HepG2 (cell line): ENCODE measurements at regions not wholly inside any gene's neighbourhood (a gene's known extent, or its start where the extent isn't known, plus 50 kb on each side); places are given as distances from the start of the nearest gene placed in this dataset.

Experiments
- ATAC-seq: fragments of 200-7000 bp; cut with Tn5 transposase; 3 replicates; pipeline ENCODE4 v1.9.1; 2020; ENCODE audit warnings: mild to moderate bottlenecking, moderate library complexity
- BruUV-seq: library from RNA; stranded (reverse); fragments of 400-500 nt; replicated peaks from 2 replicates; lab custom pipeline; 2021; lab: Mats Ljungman, UMichigan
- CTCF ChIA-PET: fragments of 300-600 bp; formaldehyde crosslinking; extraction: SDS; loops from one replicate; lab custom pipeline; 2021; ENCODE audit warnings: low total read pairs, inconsistent platforms, low intra/inter-chr PET ratio; lab: Yijun Ruan, JAX
- POLR2A ChIA-PET: fragments of 350-600 bp; sonication (Branson Sonifier 250); formaldehyde crosslinking; loops from one replicate; lab custom pipeline; 2020; ENCODE audit warnings: antibody characterized with exemption, inconsistent platforms; lab: Yijun Ruan, JAX
- DNase-seq: peaks from one replicate; pipeline ENCODE4 v3.0.0-alpha.2; 2015; ENCODE audit warnings: low spot score
- FAIRE-seq: peaks from 3 replicates; lab custom pipeline; 2011; peaks lifted over from hg19 to GRCh38; lab: Jason Lieb, UNC
- H2AFZ ChIP-seq: one replicate; pipeline ENCODE4 v1.6.1; 2011; ENCODE audit warnings: low read length, inconsistent platforms
- H3K27ac ChIP-seq: fragments of 300-600 bp; 3 replicates; pipeline ENCODE4 v1.8.0; 2011; ENCODE audit warnings: mixed run types, mild to moderate bottlenecking, mixed read lengths, low read length, inconsistent platforms; ENCODE audit not compliant: insufficient read depth; ENCODE audit errors: extremely low read length
- H3K27me3 ChIP-seq, 2 experiments: fragments of 200-600 bp in 1 of 2; 2 replicates in 1 of 2; 3 replicates in 1 of 2; pipeline versions ENCODE4 v1.6.0 to v1.8.0; 2011; ENCODE audit warnings: low read length in 2 of 2, mild to moderate bottlenecking in 2 of 2, moderate library complexity in 2 of 2, inconsistent platforms in 1 of 2; ENCODE audit not compliant: insufficient read depth in 2 of 2, control insufficient read depth in 1 of 2
- H3K36me3 ChIP-seq, 2 experiments: fragments of 200-600 bp in 1 of 2; replicated peaks in 1 of 2; 2 replicates in 1 of 2; 3 replicates in 1 of 2; pipeline versions ENCODE4 v1.5.1 to v1.8.0; 2011; ENCODE audit warnings: low read length in 2 of 2, inconsistent platforms in 1 of 2; ENCODE audit not compliant: insufficient read depth in 2 of 2, control insufficient read depth in 1 of 2
- H3K4me1 ChIP-seq: 2 replicates; pipeline ENCODE4 v1.5.1; 2012; ENCODE audit warnings: low read length, inconsistent platforms; ENCODE audit not compliant: insufficient read depth
- H3K4me2 ChIP-seq: 2 replicates; pipeline ENCODE4 v1.6.0; 2011; ENCODE audit warnings: low read depth, low read length, inconsistent platforms
- H3K4me3 ChIP-seq, 3 experiments: fragments of 200-600 bp in 1 of 3; sonication (generic), shearing (Covaris generic) in 1 of 3; replicated peaks in 1 of 3; 2 replicates each; pipeline ENCODE4 v1.5.1; 2011 to 2016; ENCODE audit warnings: low read length in 3 of 3, inconsistent platforms in 2 of 3, low read depth in 2 of 3, mild to moderate bottlenecking in 2 of 3, control low read depth in 1 of 3, mixed read lengths in 1 of 3; ENCODE audit not compliant: insufficient read depth in 1 of 3
- H3K79me2 ChIP-seq: one replicate; pipeline ENCODE4 v1.6.1; 2011; ENCODE audit warnings: low read length, inconsistent platforms; ENCODE audit not compliant: insufficient read depth
- H3K9ac ChIP-seq: 2 replicates; pipeline ENCODE4 v1.6.0; 2011; ENCODE audit warnings: mild to moderate bottlenecking, low read depth, low read length, inconsistent platforms; ENCODE audit not compliant: insufficient read depth
- H3K9me3 ChIP-seq: 2 replicates; pipeline ENCODE4 v1.5.1; 2012; ENCODE audit warnings: mild to moderate bottlenecking, low read length
- H4K20me1 ChIP-seq: 2 replicates; pipeline ENCODE4 v1.6.0; 2011; ENCODE audit warnings: inconsistent platforms, mild to moderate bottlenecking, low read length, moderate library complexity; ENCODE audit not compliant: insufficient read depth
- ARNT2 ChIP-seq: sonication (generic); formaldehyde crosslinking; IDR thresholded peaks from 2 replicates; pipeline ENCODE4 v1.8.0; 2022; ENCODE audit warnings: mild to moderate bottlenecking, low read depth, missing genetic modification reagents, moderate library complexity
- ATF7 ChIP-seq, 2 experiments: fragments of 450-650 bp in 1 of 2; sonication (generic) in 1 of 2; formaldehyde crosslinking in 1 of 2; IDR thresholded peaks; 2 replicates each; pipeline versions ENCODE4 v1.4.0 to v1.6.1; 2016 to 2020; ENCODE audit warnings: antibody characterized with exemption in 1 of 2, mild to moderate bottlenecking in 1 of 2, missing genetic modification reagents in 1 of 2
- DR1 ChIP-seq: sonication (generic); formaldehyde crosslinking; IDR thresholded peaks from 2 replicates; pipeline ENCODE4 v1.8.0; 2021; ENCODE audit warnings: mild to moderate bottlenecking, missing genetic modification reagents, inconsistent platforms
- HCFC1 ChIP-seq: fragments of 150-350 bp; IDR thresholded peaks from 2 replicates; pipeline ENCODE4 v1.6.1; 2014; ENCODE audit warnings: low read depth, low read length
- NBN ChIP-seq: fragments of 450-650 bp; conservative IDR thresholded peaks from 2 replicates; pipeline ENCODE4 v1.6.1; 2017
- NCOA1 ChIP-seq: sonication (generic); formaldehyde crosslinking; IDR thresholded peaks from 2 replicates; pipeline ENCODE4 v1.9.0; 2021; ENCODE audit warnings: missing genetic modification reagents
- NFKB2 ChIP-seq: sonication (generic); formaldehyde crosslinking; IDR thresholded peaks from 2 replicates; pipeline ENCODE4 v1.4.0; 2020; ENCODE audit warnings: missing genetic modification reagents, borderline replicate concordance
- ONECUT2 ChIP-seq: sonication (generic); formaldehyde crosslinking; IDR thresholded peaks from 2 replicates; pipeline ENCODE4 v1.4.0; 2020; ENCODE audit warnings: missing genetic modification reagents
- REPIN1 ChIP-seq: sonication (generic); formaldehyde crosslinking; IDR thresholded peaks from 2 replicates; pipeline ENCODE4 v1.8.0; 2022; ENCODE audit warnings: missing genetic modification reagents, low read depth, mild to moderate bottlenecking, borderline replicate concordance
- TMF1 ChIP-seq: sonication (generic); formaldehyde crosslinking; IDR thresholded peaks from 2 replicates; pipeline ENCODE4 v1.8.1; 2022; ENCODE audit warnings: low read depth, missing genetic modification reagents
- TOPORS ChIP-seq: sonication (generic); formaldehyde crosslinking; IDR thresholded peaks from 2 replicates; pipeline ENCODE4 v1.8.0; 2023; ENCODE audit warnings: mild to moderate bottlenecking, missing genetic modification reagents
- TP53 ChIP-seq: sonication (generic); formaldehyde crosslinking; conservative IDR thresholded peaks from 2 replicates; pipeline ENCODE4 v1.4.0; 2020; ENCODE audit warnings: missing genetic modification reagents
- ZNF142 ChIP-seq: sonication (generic); formaldehyde crosslinking; IDR thresholded peaks from 2 replicates; pipeline ENCODE4 v1.4.0; 2020; ENCODE audit warnings: missing genetic modification reagents
- ZNF263 ChIP-seq: sonication (generic); formaldehyde crosslinking; IDR thresholded peaks from 2 replicates; pipeline ENCODE4 v1.4.0; 2020; ENCODE audit warnings: missing genetic modification reagents
- ZNF550 ChIP-seq: sonication (generic); formaldehyde crosslinking; IDR thresholded peaks from 2 replicates; pipeline ENCODE4 v1.4.0; 2020; ENCODE audit warnings: mild to moderate bottlenecking, missing genetic modification reagents, borderline replicate concordance
- ZNF737 ChIP-seq: sonication (generic); formaldehyde crosslinking; IDR thresholded peaks from 2 replicates; pipeline ENCODE4 v1.5.0; 2020; ENCODE audit warnings: missing genetic modification reagents, mild to moderate bottlenecking, borderline replicate concordance
- WGBS: methylation state at CpG from one replicate; pipeline ENCODE4 v1.1.6; 2017; ENCODE audit warnings: low lambda C conversion rate; 5-methylcytosine and 5-hydroxymethylcytosine counted together
- in situ Hi-C: cut with HindIII; loops from 2 replicates; pipeline ENCODE4 v1.10.0; 2017; ENCODE audit warnings: low pct_unique_long_range_greater_than_20kb; ENCODE audit not compliant: extremely low pct_ligation_motif_present
- intact Hi-C: fragments of 100-400 bp; cut with micrococcal nuclease; formaldehyde crosslinking; loops from one replicate; pipeline ENCODE4 v1.10.0; 2022; ENCODE audit not compliant: unreplicated experiment
- TF ChIP-seq, protein P1 (sequence below): sonication (generic); formaldehyde crosslinking; IDR thresholded peaks from 2 replicates; pipeline ENCODE4 v1.5.1; 2020; ENCODE audit warnings: mild to moderate bottlenecking, missing genetic modification reagents

DNA sequence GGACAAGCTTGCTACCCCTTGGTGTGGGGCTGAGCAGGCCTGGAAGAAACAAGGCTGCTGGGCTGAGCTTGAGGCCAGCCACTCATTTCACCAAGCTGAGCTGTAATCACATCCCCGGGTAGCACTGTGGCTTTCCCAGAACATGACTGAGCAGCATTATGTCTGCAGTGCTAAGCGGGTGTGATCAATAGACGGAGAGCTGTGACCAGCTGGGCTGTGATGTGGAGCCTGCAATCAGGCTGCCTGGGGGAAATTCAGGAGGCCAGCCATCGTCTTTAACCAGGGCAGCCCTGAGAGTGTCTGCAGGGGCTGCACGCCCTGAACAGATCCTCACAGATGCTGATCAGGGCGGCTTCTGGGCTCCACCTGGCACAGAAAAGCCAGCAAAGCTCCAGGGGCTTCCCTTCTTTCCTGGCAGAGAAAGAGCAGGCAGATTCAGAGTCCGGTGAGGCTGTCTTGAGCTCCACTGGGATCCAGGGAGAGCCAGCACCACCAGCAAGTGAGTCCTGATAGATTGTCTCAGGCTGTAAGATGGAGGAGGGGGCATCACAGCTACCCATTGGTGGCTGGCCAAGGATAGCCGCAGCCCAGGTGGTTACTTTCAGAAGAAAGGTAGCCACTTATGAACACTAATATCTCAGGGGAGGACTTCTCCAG is 165.9 kb downstream of the NRN1 start:
- Histone ChIP-seq H3K27me3 (peaks cover 4 to 41% of the 10 kb centered on the region in 2 experiments; a peak in 4 of 5 replicates), H3K9ac (no peak overlapping the region), H3K36me3 (no peaks in the 10 kb centered on the region), H2AFZ (no peak overlapping the region), H3K27ac (no peak overlapping the region), H3K79me2 (no peaks in the 10 kb centered on the region), H3K4me3 (no peak overlapping the region), H3K9me3 (no peaks in the 10 kb centered on the region), H3K4me1 (no peaks in the 10 kb centered on the region), H4K20me1 (0 out of 2 replicates have a peak, but pooled peaks cover 4% of the 10 kb centered on the region), H3K4me2 (no peak overlapping the region)
- WGBS, result 8% methylated on average over 7 of the region's 8 CpGs
- no TSS peak for BruUV-seq
- intact Hi-C loops, result no loop called here
- no peak for DNase-seq
- ATAC-seq, result peak; percentile 33; the same call in 2 of the 3 replicates
- POLR2A ChIA-PET, result no interaction called here
- no peak for FAIRE-seq
- in situ Hi-C loops, result no loop called here
- CTCF ChIA-PET, result no interaction called here
- TF ChIP-seq, protein P1, sequence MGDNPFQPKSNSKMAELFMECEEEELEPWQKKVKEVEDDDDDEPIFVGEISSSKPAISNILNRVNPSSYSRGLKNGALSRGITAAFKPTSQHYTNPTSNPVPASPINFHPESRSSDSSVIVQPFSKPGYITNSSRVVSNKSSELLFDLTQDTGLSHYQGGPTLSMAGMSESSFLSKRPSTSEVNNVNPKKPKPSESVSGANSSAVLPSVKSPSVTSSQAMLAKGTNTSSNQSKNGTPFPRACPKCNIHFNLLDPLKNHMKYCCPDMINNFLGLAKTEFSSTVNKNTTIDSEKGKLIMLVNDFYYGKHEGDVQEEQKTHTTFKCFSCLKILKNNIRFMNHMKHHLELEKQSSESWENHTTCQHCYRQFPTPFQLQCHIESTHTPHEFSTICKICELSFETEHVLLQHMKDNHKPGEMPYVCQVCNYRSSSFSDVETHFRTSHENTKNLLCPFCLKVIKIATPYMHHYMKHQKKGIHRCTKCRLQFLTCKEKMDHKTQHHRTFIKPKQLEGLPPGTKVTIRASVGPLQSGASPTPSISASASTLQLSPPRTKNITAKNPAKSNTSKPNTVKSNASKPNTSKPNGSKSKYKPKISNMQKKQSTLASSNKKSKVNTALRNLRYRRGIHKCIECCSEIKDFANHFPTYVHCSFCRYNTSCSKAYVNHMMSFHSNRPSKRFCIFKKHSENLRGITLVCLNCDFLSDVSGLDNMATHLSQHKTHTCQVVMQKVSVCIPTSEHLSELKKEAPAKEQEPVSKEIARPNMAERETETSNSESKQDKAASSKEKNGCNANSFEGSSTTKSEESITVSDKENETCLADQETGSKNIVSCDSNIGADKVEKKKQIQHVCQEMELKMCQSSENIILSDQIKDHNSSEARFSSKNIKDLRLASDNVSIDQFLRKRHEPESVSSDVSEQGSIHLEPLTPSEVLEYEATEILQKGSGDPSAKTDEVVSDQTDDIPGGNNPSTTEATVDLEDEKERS (CRISPR knock-in tag), result no peak
- TF ChIP-seq ZNF263 (CRISPR knock-in tag), result no peak
- no peak for TF ChIP-seq ZNF737 (CRISPR knock-in tag)
- TF ChIP-seq ZNF142 (CRISPR knock-in tag), result no peak
- TF ChIP-seq ARNT2 (CRISPR knock-in tag), result no peak
- TF ChIP-seq HCFC1, result no peak
- no peak for TF ChIP-seq REPIN1 (CRISPR knock-in tag)
- no peak for TF ChIP-seq TMF1 (CRISPR knock-in tag)
- TF ChIP-seq ONECUT2, result no peak
- no peak for TF ChIP-seq TOPORS (CRISPR knock-in tag)
- no peak for TF ChIP-seq ATF7 (IDR thresholded peaks at IDR 0.05)
- no peak for TF ChIP-seq ATF7 (CRISPR knock-in tag; IDR thresholded peaks at IDR 0.05)
- no peak for TF ChIP-seq DR1
- TF ChIP-seq TP53 (CRISPR knock-in tag), result no peak
- no peak for TF ChIP-seq NFKB2
- no peak for TF ChIP-seq NBN
- no peak for TF ChIP-seq NCOA1
- TF ChIP-seq ZNF550 (CRISPR knock-in tag), result no peak
